ENCODE measurements at regions not wholly inside any gene's neighbourhood (a gene's known extent, or its start where the extent isn't known, plus 50 kb on each side); places are given as distances from the start of the nearest gene placed in this dataset.

GRCh38 chr2:221107424-221107823 lies 464.7 kb downstream of the EPHA4 start:
- no CpG with 5 or more reads among the region's 1 CpG for WGBS (ENCODE audit: insufficient coverage, insufficient read length)
- no peak for DNase-seq (ENCODE audit: low read depth, low spot score)

GRCh38 chr2:221109552-221109951 lies 462.6 kb downstream of the EPHA4 start:
- H3K4me1 ChIP-seq (ENCODE audit: control insufficient read depth, insufficient read depth, low read length) = no peaks in the 10 kb centered on the region
- H3K36me3 ChIP-seq (ENCODE audit: control insufficient read depth, insufficient read depth, low read length) = no peaks in the 10 kb centered on the region
- H3K4me3 ChIP-seq (ENCODE audit: low read length) = no peak overlapping the region
- no peak for DNase-seq (ENCODE audit: low read depth, low spot score)
- H3K9me3 ChIP-seq (ENCODE audit: control insufficient read depth, insufficient read depth, low read length) = no peaks in the 10 kb centered on the region
- H3K27me3 ChIP-seq (ENCODE audit: control insufficient read depth, insufficient read depth, low read length) = no peaks in the 10 kb centered on the region
- H3K27ac ChIP-seq (ENCODE audit: low read length) = no peak overlapping the region

More at GRCh38 chr2:221107424-221107823, 464.7 kb downstream of the EPHA4 start:
- H3K4me3 ChIP-seq (ENCODE audit: low read length) = no peak overlapping the region
- H3K4me1 ChIP-seq (ENCODE audit: control insufficient read depth, insufficient read depth, low read length) = peaks cover 4% of the 10 kb centered on the region; the same call in 1 of the 2 replicates
- H3K9me3 ChIP-seq (ENCODE audit: control insufficient read depth, insufficient read depth, low read length) = no peaks in the 10 kb centered on the region
- H3K27me3 ChIP-seq (ENCODE audit: control insufficient read depth, insufficient read depth, low read length) = no peaks in the 10 kb centered on the region
- H3K36me3 ChIP-seq (ENCODE audit: control insufficient read depth, insufficient read depth, low read length) = no peaks in the 10 kb centered on the region
- no peak overlapping the region for H3K27ac ChIP-seq (ENCODE audit: low read length)

GRCh38 chr2:221111739-221112138 lies 460.4 kb downstream of the EPHA4 start:
- Histone ChIP-seq H3K9me3 (ENCODE audit: control insufficient read depth, insufficient read depth, low read length) (no peaks in the 10 kb centered on the region), H3K4me1 (ENCODE audit: control insufficient read depth, insufficient read depth, low read length) (no peaks in the 10 kb centered on the region), H3K27ac (ENCODE audit: low read length) (no peak overlapping the region), H3K4me3 (ENCODE audit: low read length) (no peak overlapping the region), H3K36me3 (ENCODE audit: control insufficient read depth, insufficient read depth, low read length) (no peaks in the 10 kb centered on the region), H3K27me3 (ENCODE audit: control insufficient read depth, insufficient read depth, low read length) (no peaks in the 10 kb centered on the region)
- no CpG with 5 or more reads among the region's 4 CpGs for WGBS (ENCODE audit: insufficient coverage, insufficient read length)
- no peak for DNase-seq (ENCODE audit: low read depth, low spot score)

DNA sequence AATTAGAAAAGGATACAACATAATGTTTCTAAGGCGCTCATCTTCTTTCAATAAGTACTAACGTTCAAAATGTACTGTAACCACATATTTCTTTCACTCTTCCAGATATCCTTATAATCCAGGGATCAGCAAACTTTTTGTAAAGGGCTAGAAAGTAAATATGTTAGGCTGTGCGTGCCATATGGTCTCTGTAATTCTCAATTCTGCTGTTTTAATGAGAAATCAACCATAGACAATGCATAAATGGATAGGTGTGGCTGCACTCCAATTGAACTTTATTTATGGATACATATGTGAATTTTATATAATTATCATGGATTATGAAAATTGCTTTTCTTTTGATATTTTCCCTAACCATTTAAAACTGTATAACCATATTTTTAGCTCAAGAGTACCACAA lies 459.4 kb downstream of the EPHA4 start:
- no peaks in the 10 kb centered on the region for H3K36me3 ChIP-seq (ENCODE audit: control insufficient read depth, insufficient read depth, low read length)
- no CpG with 5 or more reads among the region's 3 CpGs for WGBS (ENCODE audit: insufficient coverage, insufficient read length)
- no peaks in the 10 kb centered on the region for H3K4me1 ChIP-seq (ENCODE audit: control insufficient read depth, insufficient read depth, low read length)
- no peaks in the 10 kb centered on the region for H3K27me3 ChIP-seq (ENCODE audit: control insufficient read depth, insufficient read depth, low read length)
- no peak overlapping the region for H3K27ac ChIP-seq (ENCODE audit: low read length)
- no peak overlapping the region for H3K4me3 ChIP-seq (ENCODE audit: low read length)
- no peaks in the 10 kb centered on the region for H3K9me3 ChIP-seq (ENCODE audit: control insufficient read depth, insufficient read depth, low read length)
- DNase-seq (ENCODE audit: low read depth, low spot score) = no peak

DNA sequence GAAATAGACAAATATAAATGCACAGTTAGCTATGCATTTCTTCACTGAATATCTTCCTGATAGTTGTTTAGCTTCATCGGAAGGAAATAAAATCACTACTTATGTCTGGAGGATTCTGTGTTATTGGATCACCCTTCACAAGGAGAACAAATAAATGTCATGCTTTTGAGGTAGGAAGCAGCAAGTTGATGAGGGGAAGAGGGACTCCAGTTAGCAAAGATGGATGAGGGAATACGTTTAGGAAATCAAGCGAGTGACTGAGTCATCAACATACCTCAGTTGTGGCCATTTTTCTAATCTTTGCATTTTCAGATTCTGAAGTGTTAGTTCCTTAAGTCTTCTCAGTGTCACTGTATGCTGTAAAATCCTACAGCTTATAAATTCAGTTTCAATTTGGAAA lies 456.2 kb downstream of the EPHA4 start:
- WGBS (ENCODE audit: insufficient coverage, insufficient read length) = no CpG with 5 or more reads among the region's 3 CpGs
- Histone ChIP-seq H3K4me1 (ENCODE audit: control insufficient read depth, insufficient read depth, low read length) (no peaks in the 10 kb centered on the region), H3K27ac (ENCODE audit: low read length) (no peak overlapping the region), H3K27me3 (ENCODE audit: control insufficient read depth, insufficient read depth, low read length) (no peaks in the 10 kb centered on the region), H3K36me3 (ENCODE audit: control insufficient read depth, insufficient read depth, low read length) (no peaks in the 10 kb centered on the region), H3K4me3 (ENCODE audit: low read length) (no peak overlapping the region), H3K9me3 (ENCODE audit: control insufficient read depth, insufficient read depth, low read length) (no peaks in the 10 kb centered on the region)
- no peak for DNase-seq (ENCODE audit: low read depth, low spot score)

GRCh38 chr2:221120643-221121042 lies 451.5 kb downstream of the EPHA4 start:
- no CpG with 5 or more reads among the region's 2 CpGs for WGBS (ENCODE audit: insufficient coverage, insufficient read length)
- no peaks in the 10 kb centered on the region for H3K9me3 ChIP-seq (ENCODE audit: control insufficient read depth, insufficient read depth, low read length)
- H3K27ac ChIP-seq (ENCODE audit: low read length) = no peak overlapping the region
- no peak overlapping the region for H3K4me3 ChIP-seq (ENCODE audit: low read length)
- no peaks in the 10 kb centered on the region for H3K4me1 ChIP-seq (ENCODE audit: control insufficient read depth, insufficient read depth, low read length)
- H3K27me3 ChIP-seq (ENCODE audit: control insufficient read depth, insufficient read depth, low read length) = no peaks in the 10 kb centered on the region
- no peak for DNase-seq (ENCODE audit: low read depth, low spot score)
- no peaks in the 10 kb centered on the region for H3K36me3 ChIP-seq (ENCODE audit: control insufficient read depth, insufficient read depth, low read length)

DNA sequence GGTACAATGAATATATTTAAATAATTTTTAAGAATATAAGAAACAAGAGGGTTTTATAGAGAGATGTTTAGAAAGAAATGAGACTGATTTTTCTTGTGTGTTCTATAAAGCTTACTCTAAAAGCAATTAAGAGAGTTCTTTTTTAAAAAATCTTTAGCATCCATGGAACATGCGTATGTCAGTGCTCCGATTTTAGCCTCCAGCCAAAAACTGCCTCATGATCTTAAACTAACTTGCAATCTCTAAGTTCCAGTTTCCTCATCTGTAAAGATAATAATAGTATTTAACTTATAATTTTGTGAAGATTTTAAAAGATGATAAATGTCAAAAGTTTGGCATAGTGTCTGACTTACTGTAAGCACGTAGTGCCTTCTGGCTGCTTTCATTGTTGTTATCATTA lies 448.7 kb downstream of the EPHA4 start:
- Histone ChIP-seq H3K4me3 (ENCODE audit: low read length) (no peak overlapping the region), H3K27me3 (ENCODE audit: control insufficient read depth, insufficient read depth, low read length) (no peaks in the 10 kb centered on the region), H3K9me3 (ENCODE audit: control insufficient read depth, insufficient read depth, low read length) (no peaks in the 10 kb centered on the region), H3K36me3 (ENCODE audit: control insufficient read depth, insufficient read depth, low read length) (no peaks in the 10 kb centered on the region), H3K4me1 (ENCODE audit: control insufficient read depth, insufficient read depth, low read length) (no peaks in the 10 kb centered on the region), H3K27ac (ENCODE audit: low read length) (no peak overlapping the region)
- DNase-seq (ENCODE audit: low read depth, low spot score) = no peak
- no CpG with 5 or more reads among the region's 3 CpGs for WGBS (ENCODE audit: insufficient coverage, insufficient read length)

DNA sequence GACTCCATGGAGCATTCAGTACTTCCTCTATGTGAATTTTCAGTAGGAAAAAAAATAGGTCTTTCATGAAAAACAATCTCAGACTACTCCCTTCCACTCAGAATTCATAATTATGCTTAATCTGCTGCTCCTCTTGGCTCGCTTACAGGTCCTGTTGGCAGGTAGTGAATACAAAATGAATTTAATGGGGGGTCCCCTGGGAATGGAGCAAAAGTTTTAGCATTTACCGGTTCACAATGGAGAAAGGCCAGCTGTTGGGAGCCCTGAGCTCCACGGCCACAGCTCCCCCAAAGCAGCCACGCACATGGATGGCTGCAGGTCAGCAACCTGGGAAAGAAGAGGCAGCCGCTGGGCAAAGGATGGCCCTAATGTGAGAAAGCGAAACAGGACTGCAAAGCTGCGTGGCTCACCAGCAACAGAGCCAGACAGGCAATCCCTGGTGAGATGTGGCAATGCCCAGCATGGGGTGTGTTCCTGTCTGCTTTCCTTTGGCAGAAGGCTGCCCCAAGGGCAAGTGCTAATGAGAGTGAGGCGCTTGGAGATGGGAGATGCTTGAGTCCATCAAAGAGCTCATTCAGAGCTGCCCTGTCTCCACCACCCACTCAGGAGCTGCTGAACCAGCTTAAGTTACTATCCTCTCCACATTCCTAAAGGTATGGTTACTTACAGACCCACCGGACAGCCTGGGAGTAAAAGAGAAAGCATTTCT lies 447.4 kb downstream of the EPHA4 start:
- DNase-seq (ENCODE audit: low read depth, low spot score) = no peak
- H3K36me3 ChIP-seq (ENCODE audit: control insufficient read depth, insufficient read depth, low read length) = no peaks in the 10 kb centered on the region
- no peak overlapping the region for H3K4me3 ChIP-seq (ENCODE audit: low read length)
- no CpG with 5 or more reads among the region's 9 CpGs for WGBS (ENCODE audit: insufficient coverage, insufficient read length)
- no peaks in the 10 kb centered on the region for H3K9me3 ChIP-seq (ENCODE audit: control insufficient read depth, insufficient read depth, low read length)
- no peaks in the 10 kb centered on the region for H3K27me3 ChIP-seq (ENCODE audit: control insufficient read depth, insufficient read depth, low read length)
- no peak overlapping the region for H3K27ac ChIP-seq (ENCODE audit: low read length)
- no peaks in the 10 kb centered on the region for H3K4me1 ChIP-seq (ENCODE audit: control insufficient read depth, insufficient read depth, low read length)

DNA sequence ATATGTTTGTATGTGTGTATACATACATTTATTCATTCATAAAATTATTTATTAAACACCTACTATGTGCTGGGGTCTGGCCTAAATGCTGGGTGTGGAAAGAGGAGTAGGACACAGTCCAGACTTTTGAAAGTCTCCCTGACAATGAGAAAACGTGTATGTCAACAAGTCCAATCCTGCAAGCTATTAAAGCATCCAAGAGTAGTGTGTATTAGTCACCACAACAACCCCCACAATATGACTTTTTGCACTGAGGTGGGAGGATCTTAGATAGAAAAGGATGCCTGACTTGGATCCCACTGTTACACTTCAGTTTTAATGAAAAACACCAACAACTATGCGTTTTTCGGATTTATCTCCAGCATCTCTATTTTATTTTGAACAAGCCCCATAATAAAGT lies 446.4 kb downstream of the EPHA4 start:
- WGBS (ENCODE audit: insufficient coverage, insufficient read length) = no CpG with 5 or more reads among the region's 3 CpGs

GRCh38 chr2:221129657-221130056 lies 442.4 kb downstream of the EPHA4 start:
- Histone ChIP-seq H3K4me1 (ENCODE audit: control insufficient read depth, insufficient read depth, low read length) (no peaks in the 10 kb centered on the region), H3K4me3 (ENCODE audit: low read length) (no peak overlapping the region), H3K27ac (ENCODE audit: low read length) (no peak overlapping the region), H3K27me3 (ENCODE audit: control insufficient read depth, insufficient read depth, low read length) (no peaks in the 10 kb centered on the region), H3K36me3 (ENCODE audit: control insufficient read depth, insufficient read depth, low read length) (no peaks in the 10 kb centered on the region), H3K9me3 (ENCODE audit: control insufficient read depth, insufficient read depth, low read length) (no peaks in the 10 kb centered on the region)
- DNase-seq (ENCODE audit: low read depth, low spot score) = no peak
- WGBS (ENCODE audit: insufficient coverage, insufficient read length) = no CpG with 5 or more reads among the region's 1 CpG

More for the DNA sequence above, 446.4 kb downstream of the EPHA4 start:
- H3K27ac ChIP-seq (ENCODE audit: low read length) = no peak overlapping the region
- H3K36me3 ChIP-seq (ENCODE audit: control insufficient read depth, insufficient read depth, low read length) = no peaks in the 10 kb centered on the region
- no peaks in the 10 kb centered on the region for H3K27me3 ChIP-seq (ENCODE audit: control insufficient read depth, insufficient read depth, low read length)
- H3K4me1 ChIP-seq (ENCODE audit: control insufficient read depth, insufficient read depth, low read length) = no peaks in the 10 kb centered on the region
- H3K4me3 ChIP-seq (ENCODE audit: low read length) = no peak overlapping the region
- DNase-seq (ENCODE audit: low read depth, low spot score) = no peak
- no peaks in the 10 kb centered on the region for H3K9me3 ChIP-seq (ENCODE audit: control insufficient read depth, insufficient read depth, low read length)

- no peaks in the 10 kb centered on the region for H3K4me1 ChIP-seq (ENCODE audit: control insufficient read depth, insufficient read depth, low read length)
- H3K9me3 ChIP-seq (ENCODE audit: control insufficient read depth, insufficient read depth, low read length) = no peaks in the 10 kb centered on the region
- DNase-seq (ENCODE audit: low read depth, low spot score) = no peak
- H3K27me3 ChIP-seq (ENCODE audit: control insufficient read depth, insufficient read depth, low read length) = no peaks in the 10 kb centered on the region
- no peak overlapping the region for H3K4me3 ChIP-seq (ENCODE audit: low read length)
- H3K27ac ChIP-seq (ENCODE audit: low read length) = no peak overlapping the region
- WGBS (ENCODE audit: insufficient coverage, insufficient read length) = no CpG with 5 or more reads among the region's 1 CpG
- no peaks in the 10 kb centered on the region for H3K36me3 ChIP-seq (ENCODE audit: control insufficient read depth, insufficient read depth, low read length)
Measured at GRCh38 chr2:221130431-221130830, 441.7 kb downstream of the EPHA4 start.
